PC-9 (cell line): ENCODE measurements at regions not wholly inside any gene's neighbourhood (a gene's known extent, or its start where the extent isn't known, plus 50 kb on each side); places are given as distances from the start of the nearest gene placed in this dataset.

Experiments
- BruUV-seq: library from RNA; stranded (reverse); fragments of 400-500 nt; replicated peaks from 2 replicates; lab custom pipeline; 2021; lab: Mats Ljungman, UMichigan
- CTCF ChIA-PET: fragments of 300-600 bp; sonication (Branson Sonifier 250); formaldehyde crosslinking; loops from one replicate; lab custom pipeline; 2022; ENCODE audit warnings: antibody characterized with exemption; lab: Charles Lee
- POLR2A ChIA-PET: fragments of 300-600 bp; sonication (Branson Sonifier 250); formaldehyde crosslinking; loops from one replicate; lab custom pipeline; 2022; ENCODE audit warnings: antibody characterized with exemption; ENCODE audit not compliant: unreplicated experiment; lab: Charles Lee
- DNase-seq, 2 experiments: peaks; one replicate each; pipeline versions ENCODE4 v3.0.0 to v3.0.0-alpha.2; 2015 to 2022; ENCODE audit warnings: mixed read lengths in 1 of 2
- H2AFZ ChIP-seq: fragments of 200-600 bp; sonication (generic); 2 replicates; pipeline ENCODE4 v1.8.1; 2017; ENCODE audit warnings: antibody characterized with exemption
- H3F3A ChIP-seq: fragments of 200-600 bp; sonication (generic); 2 replicates; pipeline ENCODE4 v1.8.1; 2017; ENCODE audit warnings: antibody characterized with exemption, mild to moderate bottlenecking, low read depth; ENCODE audit not compliant: insufficient read depth
- H3K27ac ChIP-seq: fragments of 200-600 bp; sonication (generic); 2 replicates; pipeline ENCODE4 v1.6.1; 2016; ENCODE audit warnings: mixed run types
- H3K27me3 ChIP-seq: fragments of 200-600 bp; sonication (generic); 2 replicates; pipeline ENCODE4 v1.6.1; 2016; ENCODE audit warnings: low read depth, mixed run types; ENCODE audit not compliant: insufficient read depth
- H3K36me3 ChIP-seq: fragments of 200-600 bp; sonication (generic); 2 replicates; pipeline ENCODE4 v1.6.1; 2016; ENCODE audit warnings: low read depth, mixed run types
- H3K4me1 ChIP-seq: fragments of 200-600 bp; sonication (generic); replicated peaks from 2 replicates; pipeline ENCODE4 v1.6.1; 2016; ENCODE audit warnings: mixed run types; ENCODE audit not compliant: insufficient read depth
- H3K4me2 ChIP-seq: fragments of 200-600 bp; sonication (generic); 2 replicates; pipeline ENCODE4 v1.6.1; 2017; ENCODE audit warnings: mixed run types
- H3K4me3 ChIP-seq: fragments of 200-600 bp; sonication (generic); 2 replicates; pipeline ENCODE4 v1.6.1; 2016; ENCODE audit warnings: mixed run types
- H3K79me2 ChIP-seq: fragments of 200-600 bp; sonication (generic); 2 replicates; pipeline ENCODE4 v1.6.1; 2017; ENCODE audit warnings: low read depth, mixed run types
- H3K9me2 ChIP-seq: fragments of 200-600 bp; sonication (generic); 2 replicates; pipeline ENCODE4 v1.8.1; 2017; ENCODE audit warnings: mild to moderate bottlenecking; ENCODE audit not compliant: insufficient read depth
- H3K9me3 ChIP-seq: fragments of 200-600 bp; sonication (generic); 2 replicates; pipeline ENCODE4 v1.8.1; 2016; ENCODE audit warnings: low read depth; ENCODE audit not compliant: insufficient read depth
- H4K20me1 ChIP-seq: fragments of 200-600 bp; sonication (generic); 2 replicates; pipeline ENCODE4 v1.8.1; 2017; ENCODE audit not compliant: insufficient read depth
- CTCF ChIP-seq: fragments of 200-600 bp; sonication (generic); conservative IDR thresholded peaks from 2 replicates; pipeline ENCODE4 v1.6.1; 2017; ENCODE audit warnings: mixed run types, antibody characterized with exemption, mild to moderate bottlenecking, moderate library complexity
- EZH2 ChIP-seq: fragments of 200-600 bp; sonication (generic); IDR thresholded peaks from 2 replicates; pipeline ENCODE4 v1.8.0; 2017; ENCODE audit warnings: antibody characterized with exemption, low read depth
- intact Hi-C: fragments of 100-400 bp; cut with micrococcal nuclease; formaldehyde crosslinking; loops from one replicate; pipeline ENCODE4 v1.10.0; 2022; ENCODE audit not compliant: unreplicated experiment

- no TSS peak for BruUV-seq
Measured at GRCh38 chr12:19847294-19848059, 408.2 kb downstream of the AEBP2 start.

GRCh38 chr12:19848421-19848820 is 409.1 kb downstream of the AEBP2 start:
- no peaks in the 10 kb centered on the region for H3K9me2 ChIP-seq
- no peaks in the 10 kb centered on the region for H3K27me3 ChIP-seq
- no peaks in the 10 kb centered on the region for H4K20me1 ChIP-seq
- TF ChIP-seq EZH2, result no peak
- no peak for TF ChIP-seq CTCF
- H3F3A ChIP-seq, result no peaks in the 10 kb centered on the region
- no peaks in the 10 kb centered on the region for H3K9me3 ChIP-seq
- H2AFZ ChIP-seq, result no peak overlapping the region
- ChIA-PET CTCF (no interaction called here), POLR2A (no interaction called here)
- no peak for DNase-seq
- H3K36me3 ChIP-seq, result no peaks in the 10 kb centered on the region
- no peaks in the 10 kb centered on the region for H3K4me1 ChIP-seq
- H3K4me3 ChIP-seq, result no peak overlapping the region
- no peaks in the 10 kb centered on the region for H3K79me2 ChIP-seq
- intact Hi-C loops, result no loop called here
- no TSS peak for BruUV-seq
- no peak overlapping the region for H3K27ac ChIP-seq
- H3K4me2 ChIP-seq, result no peak overlapping the region

More at GRCh38 chr12:19847294-19848059, 408.2 kb downstream of the AEBP2 start:
- DNase-seq, result no peak
- H2AFZ ChIP-seq, result no peak overlapping the region
- intact Hi-C loops, result no loop called here
- H3K27me3 ChIP-seq, result no peaks in the 10 kb centered on the region
- no peak overlapping the region for H3K4me3 ChIP-seq
- no peak overlapping the region for H3K27ac ChIP-seq
- no peak overlapping the region for H3K4me2 ChIP-seq
- H3K9me3 ChIP-seq, result no peaks in the 10 kb centered on the region
- H3F3A ChIP-seq, result no peaks in the 10 kb centered on the region
- no peaks in the 10 kb centered on the region for H3K9me2 ChIP-seq
- TF ChIP-seq EZH2 (no peak), CTCF (no peak)
- H3K4me1 ChIP-seq, result no peaks in the 10 kb centered on the region
- ChIA-PET POLR2A (no interaction called here), CTCF (no interaction called here)
- H3K79me2 ChIP-seq, result no peaks in the 10 kb centered on the region
- no peaks in the 10 kb centered on the region for H3K36me3 ChIP-seq
- no peaks in the 10 kb centered on the region for H4K20me1 ChIP-seq

GRCh38 chr12:19849208-19849607 is 409.9 kb downstream of the AEBP2 start:
- intact Hi-C loops, result no loop called here
- no peaks in the 10 kb centered on the region for H3K9me2 ChIP-seq
- no peak overlapping the region for H3K4me2 ChIP-seq
- no TSS peak for BruUV-seq
- no peaks in the 10 kb centered on the region for H3K79me2 ChIP-seq
- no peak overlapping the region for H3K27ac ChIP-seq
- H3K4me3 ChIP-seq, result no peak overlapping the region
- TF ChIP-seq CTCF (no peak), EZH2 (no peak)
- ChIA-PET CTCF (no interaction called here), POLR2A (interaction anchor here (0.6 kb wide), 1 partner anchor 486 kb away, joined by 7 read pairs; no protein-coding TSS in a partner anchor)
- no peaks in the 10 kb centered on the region for H4K20me1 ChIP-seq
- DNase-seq, result no peak
- H3K27me3 ChIP-seq, result no peaks in the 10 kb centered on the region
- no peak overlapping the region for H2AFZ ChIP-seq
- H3K4me1 ChIP-seq, result no peaks in the 10 kb centered on the region
- H3K36me3 ChIP-seq, result no peaks in the 10 kb centered on the region
- H3K9me3 ChIP-seq, result no peaks in the 10 kb centered on the region
- no peaks in the 10 kb centered on the region for H3F3A ChIP-seq
